HG02970 (cell line): ENCODE measurements at regions not wholly inside any gene's neighbourhood (a gene's known extent, or its start where the extent isn't known, plus 50 kb on each side); places are given as distances from the start of the nearest gene placed in this dataset.
"Not testable (repeated sequence)": the region's sequence is repeated elsewhere in the genome, so short reads cannot be mapped to it uniquely, and the experiment has no call there.

ENCODE experiments used
- ATAC-seq: cut with Tn5 transposase; IDR thresholded peaks from one replicate; pipeline ENCODE4 v1.9.1; 2021; ENCODE audit warnings: mild to moderate bottlenecking, moderate library complexity, moderate number of reproducible peaks; ENCODE audit not compliant: unreplicated experiment, low FRiP score

- no peak for ATAC-seq
These were observed 55.0 kb upstream of the IL33 start for GRCh38 chr9:6160579-6160978.

- no peak for ATAC-seq
These were observed 62.2 kb upstream of the IL33 start for GRCh38 chr9:6153425-6153824.

- no peak for ATAC-seq
These were observed 62.8 kb upstream of the IL33 start for GRCh38 chr9:6152788-6153187.

GRCh38 chr9:6150483-6150882 lies 65.1 kb upstream of the IL33 start:
- ATAC-seq, result no peak

GRCh38 chr9:6149315-6149714 lies 66.3 kb upstream of the IL33 start:
- ATAC-seq, result no peak

GRCh38 chr9:6147846-6148245 lies 67.8 kb upstream of the IL33 start:
- ATAC-seq, result no peak

- no peak for ATAC-seq
These were observed 70.7 kb upstream of the IL33 start for GRCh38 chr9:6144947-6145346.

GRCh38 chr9:6142799-6143454 lies 72.7 kb upstream of the IL33 start:
- no peak for ATAC-seq

GRCh38 chr9:6135780-6136179 lies 79.8 kb upstream of the IL33 start:
- not testable (repeated sequence) for ATAC-seq

GRCh38 chr9:6134661-6135180 lies 80.9 kb upstream of the IL33 start:
- ATAC-seq, result no peak

GRCh38 chr9:6133346-6134063 lies 82.1 kb upstream of the IL33 start:
- ATAC-seq, result no peak

- ATAC-seq, result no peak
These were observed 83.0 kb upstream of the IL33 start for GRCh38 chr9:6132650-6133049.

- ATAC-seq, result no peak
These were observed 87.6 kb upstream of the IL33 start for GRCh38 chr9:6128030-6128429.

GRCh38 chr9:6126377-6126776 lies 89.2 kb upstream of the IL33 start:
- ATAC-seq, result no peak

GRCh38 chr9:6123416-6123815 lies 92.2 kb upstream of the IL33 start:
- no peak for ATAC-seq

GRCh38 chr9:6121707-6122106 lies 93.9 kb upstream of the IL33 start:
- no peak for ATAC-seq

GRCh38 chr9:6114424-6114823 lies 99.0 kb upstream of the RANBP6 start:
- ATAC-seq, result no peak

- no peak for ATAC-seq
These were observed 98.4 kb upstream of the RANBP6 start for GRCh38 chr9:6113819-6114218.

GRCh38 chr9:6113312-6113711 lies 97.9 kb upstream of the RANBP6 start:
- no peak for ATAC-seq

- ATAC-seq, result no peak
These were observed 94.6 kb upstream of the RANBP6 start for GRCh38 chr9:6109986-6110385.

- no peak for ATAC-seq
These were observed 94.1 kb upstream of the RANBP6 start for GRCh38 chr9:6109571-6109970.

GRCh38 chr9:6106711-6107339 lies 91.4 kb upstream of the RANBP6 start:
- ATAC-seq, result no peak
